CD4-positive, alpha-beta T cell treated with Interleukin-10 for 1 hour (primary cell): ENCODE measurements at regions not wholly inside any gene's neighbourhood (a gene's known extent, or its start where the extent isn't known, plus 50 kb on each side); places are given as distances from the start of the nearest gene placed in this dataset.

Experiments
- DNase-seq: peaks from one replicate; pipeline ENCODE4 v3.0.0-alpha.2; 2020

GRCh38 chr5:63719147-63719546, 243.1 kb downstream of the HTR1A start:
- DNase-seq: no peak

DNA sequence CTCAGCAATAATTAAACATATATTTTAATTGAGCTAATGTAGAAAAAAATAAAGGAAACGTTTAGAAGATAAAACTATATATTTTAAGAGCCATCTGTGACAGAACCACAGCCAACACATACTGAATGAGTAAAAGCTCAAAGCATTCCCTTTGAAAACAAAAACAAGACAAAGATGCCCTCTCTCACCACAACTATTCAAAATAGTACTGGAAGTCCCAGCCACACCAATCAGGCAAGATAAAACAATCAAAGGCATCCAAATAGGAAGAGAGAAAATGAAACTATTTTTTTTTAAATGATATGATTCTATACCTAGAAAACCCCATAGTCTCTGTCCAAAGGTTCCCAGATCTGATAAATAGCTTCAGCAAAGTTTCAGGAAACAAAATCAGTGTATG, 262.0 kb downstream of the HTR1A start:
- DNase-seq: no peak

DNA sequence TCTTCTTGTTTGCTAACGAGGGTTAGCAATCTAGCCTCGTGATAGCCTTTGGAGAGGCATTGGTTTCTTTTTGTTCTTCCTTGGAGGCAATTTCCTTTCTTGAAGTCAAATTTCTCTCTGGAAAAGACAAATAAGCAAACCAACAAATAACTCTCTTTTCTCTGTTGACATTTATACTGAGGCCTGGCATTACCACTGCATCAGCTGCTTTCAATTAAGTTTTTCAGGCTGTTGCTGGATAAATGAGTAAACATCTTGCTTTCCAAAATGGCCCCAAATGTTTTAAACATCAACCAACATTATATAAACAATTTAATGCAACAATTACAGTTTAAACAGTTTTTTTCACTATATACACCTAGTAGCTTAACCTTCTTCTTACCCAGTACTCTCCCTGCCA, 264.4 kb downstream of the HTR1A start:
- no peak for DNase-seq

DNA sequence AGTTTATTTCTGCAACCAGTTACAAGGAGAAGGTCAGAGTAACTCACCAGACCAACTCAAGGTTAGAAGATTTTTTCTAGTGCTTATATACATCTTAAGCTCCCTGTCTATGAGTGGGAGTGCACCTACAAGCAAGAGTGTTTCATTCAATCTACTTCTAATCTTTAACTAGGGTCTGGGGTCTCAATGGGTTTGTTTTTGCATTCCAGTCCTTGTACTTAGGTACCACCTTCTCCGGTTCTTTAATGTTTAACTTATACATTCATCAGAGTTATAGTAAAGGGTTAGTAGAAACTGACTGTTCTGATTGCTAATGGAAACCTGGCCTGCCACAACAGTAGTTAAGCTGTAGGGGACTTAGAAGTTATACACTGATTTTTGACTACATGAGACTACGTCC, 271.7 kb downstream of the HTR1A start:
- DNase-seq: no peak

DNA sequence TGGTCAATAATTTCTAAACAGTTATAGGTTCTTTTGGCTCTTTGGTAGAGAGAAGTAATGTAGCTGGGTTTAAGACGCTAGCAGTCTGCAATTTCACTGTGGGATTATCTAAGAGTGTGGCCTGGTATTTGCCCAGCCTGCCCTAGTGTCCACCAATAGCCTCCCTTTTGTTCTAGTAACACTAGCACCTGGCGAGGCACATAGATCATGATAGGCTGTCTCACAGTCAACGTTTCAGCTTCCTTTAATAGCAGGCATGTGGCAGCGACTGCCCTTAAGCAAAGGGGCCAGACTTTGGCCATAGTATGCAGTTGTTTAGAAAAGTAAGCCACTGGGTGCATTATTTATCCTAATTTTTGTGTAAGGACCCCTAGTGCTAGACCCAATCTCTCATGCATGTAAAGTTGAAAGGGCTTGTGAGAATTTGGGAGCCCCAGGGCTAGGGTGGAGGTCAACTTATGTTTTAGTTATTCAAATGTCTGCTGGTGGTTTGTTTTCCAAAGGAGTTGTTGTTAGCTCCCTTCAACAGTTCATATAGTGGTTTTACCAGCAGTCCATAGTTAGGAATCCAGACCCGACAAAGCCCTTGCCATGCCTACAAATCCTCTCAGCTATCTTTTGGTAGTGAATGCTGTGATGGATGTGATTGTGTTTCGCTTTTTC, 274.3 kb downstream of the HTR1A start:
- DNase-seq: no peak

GRCh38 chr5:63686938-63687337, 275.3 kb downstream of the HTR1A start:
- no peak for DNase-seq

DNA sequence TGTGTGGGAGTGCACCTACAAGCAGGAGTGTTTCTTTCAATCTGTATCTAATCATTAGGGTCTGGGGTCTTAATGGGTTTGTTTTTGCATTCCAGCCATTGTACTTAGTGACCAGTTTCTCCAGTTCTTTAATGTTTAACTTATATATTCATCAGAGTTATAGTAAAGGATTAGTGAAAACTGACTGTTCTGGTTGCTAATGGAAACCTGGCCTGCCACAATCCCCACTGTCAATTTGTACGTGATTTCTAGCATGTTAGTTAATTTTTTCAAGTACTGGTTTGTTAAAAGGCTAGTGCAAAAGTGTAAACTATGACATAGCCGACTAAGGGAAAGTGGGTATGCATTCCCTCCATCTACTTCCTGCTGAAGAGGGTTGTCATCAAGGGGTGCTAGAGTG, 276.1 kb downstream of the HTR1A start:
- no peak for DNase-seq

GRCh38 chr5:63685454-63685853, 276.8 kb downstream of the HTR1A start:
- DNase-seq: no peak

DNA sequence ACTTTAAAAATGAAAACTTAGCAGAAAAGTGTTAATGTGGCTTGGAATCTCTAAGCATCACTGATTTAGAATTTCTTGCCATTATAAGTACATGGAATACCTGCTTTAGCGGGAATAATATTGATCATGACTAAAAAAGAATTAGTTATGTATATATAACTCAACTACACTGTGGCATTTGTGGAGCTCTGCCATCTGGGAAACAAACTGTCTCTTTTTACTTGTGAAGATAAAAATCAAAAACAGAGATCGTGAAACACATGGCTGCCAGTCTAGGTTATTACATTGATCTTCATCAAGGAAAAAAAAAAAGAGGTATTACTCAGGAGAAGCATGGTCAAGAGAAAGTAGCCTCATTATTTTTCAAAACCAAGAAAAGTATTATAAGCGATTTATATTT, 287.4 kb downstream of the HTR1A start:
- no peak for DNase-seq

- no peak for DNase-seq
Measured at GRCh38 chr5:63655043-63655442, 307.2 kb downstream of the HTR1A start.

DNA sequence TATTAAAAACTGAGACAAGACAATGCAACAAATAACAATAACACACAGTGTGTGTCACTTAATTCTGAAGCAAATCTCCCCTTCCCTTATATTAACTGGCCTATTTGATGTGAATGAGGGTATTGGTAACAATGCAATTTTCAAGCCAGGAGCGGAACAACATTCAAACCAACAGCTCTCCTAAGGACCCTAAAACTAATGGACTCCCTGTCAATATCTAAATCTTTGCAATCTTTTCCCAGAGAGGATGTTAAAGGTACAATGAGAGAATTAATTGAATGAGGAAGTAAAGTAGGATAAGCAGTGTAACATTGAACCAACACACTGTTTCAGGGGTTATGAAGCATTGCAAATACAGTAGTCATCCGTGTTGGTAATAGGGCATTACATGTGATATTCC, 311.7 kb downstream of the HTR1A start:
- DNase-seq: no peak

- DNase-seq: no peak
Measured at GRCh38 chr5:63648376-63648775, 313.9 kb downstream of the HTR1A start.

GRCh38 chr5:63629951-63630630, 332.2 kb downstream of the HTR1A start:
- no peak for DNase-seq

- DNase-seq: no peak
Measured at GRCh38 chr5:63613442-63613841, 348.8 kb downstream of the HTR1A start.

DNA sequence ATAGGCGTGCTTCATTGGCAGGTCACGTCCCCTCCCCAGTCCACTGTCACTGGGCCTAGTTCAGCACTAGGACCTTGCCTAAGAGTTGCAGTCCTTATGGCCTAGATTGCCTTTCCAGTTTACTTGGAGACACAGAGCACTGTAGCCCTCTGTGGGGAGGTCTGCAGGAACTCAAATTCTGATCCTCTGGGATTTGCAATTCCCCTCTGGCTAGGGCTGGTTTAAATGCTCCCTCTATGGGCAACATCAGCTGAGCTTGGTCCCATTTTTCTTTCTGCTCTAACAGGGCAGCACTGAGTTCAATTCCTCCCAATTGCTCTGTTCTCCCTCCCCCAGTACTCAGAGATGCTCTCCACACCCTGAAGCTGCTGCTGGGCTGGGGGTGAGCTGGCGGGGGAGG, 358.2 kb downstream of the HTR1A start:
- DNase-seq: no peak

- DNase-seq: no peak
Measured at GRCh38 chr5:63602971-63603370, 359.3 kb downstream of the HTR1A start.

- no peak for DNase-seq
Measured at GRCh38 chr5:63596254-63596653, 366.0 kb downstream of the HTR1A start.

- no peak for DNase-seq
Measured at GRCh38 chr5:63573380-63573779, 388.9 kb downstream of the HTR1A start.

- DNase-seq: no peak
Measured at GRCh38 chr5:63572740-63573139, 389.5 kb downstream of the HTR1A start.

- no peak for DNase-seq
Measured at GRCh38 chr5:63570752-63571151, 391.5 kb downstream of the HTR1A start.

- DNase-seq: no peak
Measured at GRCh38 chr5:63564789-63565188, 397.5 kb downstream of the HTR1A start.

- no peak for DNase-seq
Measured at GRCh38 chr5:63563008-63563917, 399.0 kb downstream of the HTR1A start.

DNA sequence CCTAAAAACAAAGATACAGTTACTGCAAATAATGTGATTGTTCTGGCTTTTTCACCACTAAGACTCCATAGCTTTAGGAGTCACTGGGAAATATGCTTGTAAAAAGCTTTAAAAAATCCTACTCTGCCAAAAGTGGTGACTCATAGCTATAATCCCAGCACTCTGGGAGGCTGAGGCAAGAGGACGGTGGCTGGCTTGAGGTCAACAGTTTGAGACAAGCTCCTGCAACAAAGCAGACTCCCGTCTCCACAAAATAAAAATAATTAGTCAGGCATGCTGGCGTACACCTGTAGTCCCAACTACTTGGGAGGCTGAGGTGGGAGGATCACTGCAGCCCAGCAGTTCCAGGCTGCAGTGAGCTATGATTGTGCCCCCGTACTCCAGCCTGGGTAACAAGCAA, 406.4 kb downstream of the HTR1A start:
- DNase-seq: no peak

DNA sequence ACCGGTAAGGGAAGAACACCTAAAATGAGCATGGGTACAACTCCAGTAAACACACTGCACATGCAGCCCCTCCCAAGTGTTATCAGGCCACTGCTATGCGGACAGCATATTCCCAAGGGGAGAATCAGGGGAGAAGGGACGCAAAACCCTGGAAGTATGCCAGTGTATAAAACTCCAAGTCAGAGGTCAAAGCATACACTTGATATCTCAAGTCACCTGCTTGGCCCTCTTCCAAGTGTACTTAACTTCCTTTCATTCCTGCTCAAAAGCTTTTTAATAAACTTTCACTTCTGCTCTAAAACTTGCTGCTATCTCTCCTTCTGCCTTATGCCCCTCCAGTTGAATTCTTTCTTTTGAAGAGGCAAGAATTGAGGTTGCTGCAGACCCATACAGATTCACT, 408.1 kb downstream of the HTR1A start:
- DNase-seq: no peak
